ENCODE measurements at regions not wholly inside any gene's neighbourhood (a gene's known extent, or its start where the extent isn't known, plus 50 kb on each side); places are given as distances from the start of the nearest gene placed in this dataset.
A peak's percentile ranks its signal among the peaks of the same experiment; 100 is the strongest.

GRCh38 chr2:143942486-143942885 lies 577.4 kb downstream of the ZEB2 start:
- Histone ChIP-seq H3K79me1 (ENCODE audit: insufficient read depth, low read depth, low read length, poor library complexity, severe bottlenecking) (no peaks in the 10 kb centered on the region), H3T11ph (ENCODE audit: low read length) (no peak overlapping the region), H2BK120ac (ENCODE audit: low read depth, low read length, poor library complexity, severe bottlenecking) (no peak overlapping the region), H2BK20ac (ENCODE audit: low read depth, low read length, poor library complexity, severe bottlenecking) (no peak overlapping the region), H2BK5ac (ENCODE audit: insufficient read length, low read length) (no peak overlapping the region), H3K4ac (ENCODE audit: low read depth, low read length) (no peak overlapping the region), H3K14ac (ENCODE audit: insufficient read depth, low read length) (no peak overlapping the region), H3K79me2 (ENCODE audit: insufficient read depth, low read length) (no peaks in the 10 kb centered on the region), H3K56ac (ENCODE audit: insufficient read length, low read depth, low read length) (no peak overlapping the region), H2AK5ac (ENCODE audit: insufficient read length, low read length) (no peak overlapping the region), H3K18ac (ENCODE audit: insufficient read length, low read depth, low read length) (no peak overlapping the region), H2BK15ac (ENCODE audit: low read depth, low read length) (no peak overlapping the region), H3K23ac (ENCODE audit: insufficient read length, low read depth, low read length) (no peak overlapping the region), H3K4me2 (ENCODE audit: insufficient read depth, insufficient read length, low read length) (no peak overlapping the region), H4K91ac (ENCODE audit: insufficient read length, low read depth, low read length) (no peak overlapping the region), H3K4me1 (ENCODE audit: insufficient read depth, low read length) (peaks cover 5% of the 10 kb centered on the region; the same call in 1 of the 2 replicates), H2AFZ (ENCODE audit: low read length) (no peak overlapping the region), H4K5ac (ENCODE audit: insufficient read length, low read depth, low read length) (peak overlapping the region; percentile 53), H3K23me2 (ENCODE audit: insufficient read length, low read depth, low read length, poor library complexity, severe bottlenecking) (peaks cover 2% of the 10 kb centered on the region), H4K8ac (replicated peaks; ENCODE audit: insufficient read length, low read depth, low read length) (no peak overlapping the region), H3K9ac (ENCODE audit: extremely low read depth, insufficient read length, low read length) (no peak overlapping the region), H3K27me3 (ENCODE audit: insufficient read depth, low read length) (no peaks in the 10 kb centered on the region), H2BK12ac (ENCODE audit: insufficient read length, low read depth, low read length) (no peak overlapping the region), H3K27ac (ENCODE audit: insufficient read length, low read depth, low read length) (no peak overlapping the region), H3K9me3 (ENCODE audit: control insufficient read depth, low read depth, low read length) (no peaks in the 10 kb centered on the region), H4K20me1 (ENCODE audit: control insufficient read depth, insufficient read depth, insufficient read length) (no peaks in the 10 kb centered on the region)
- Mint-ChIP-seq H3K27me3 (ENCODE audit: low read depth) (peaks cover 17% of the 10 kb centered on the region), H3K4me1 (peaks cover 31 to 36% of the 10 kb centered on the region in 2 experiments), H3K4me3 (no peak overlapping the region), H3K27ac (peak overlapping the region in 2 of 3 experiments; percentile 42 to 74; a peak in 3 of 7 replicates), H3K36me3 (ENCODE audit: insufficient read depth in 1 of 3, low read depth in 3 of 3) (0 out of 7 replicates have a peak, but pooled peaks cover 0 to 2% (median 0%) of the 10 kb centered on the region in 3 experiments), H3K9me3 (no peaks in the 10 kb centered on the region)
- TF ChIP-seq CTCF (conservative IDR thresholded peaks at IDR 0.05): no peak
- no peak for DNase-seq

All from H9 (cell line).